Keratinocyte (primary cell): ENCODE measurements at regions not wholly inside any gene's neighbourhood (a gene's known extent, or its start where the extent isn't known, plus 50 kb on each side); places are given as distances from the start of the nearest gene placed in this dataset.

Experiments
- DNase-seq: peaks from one replicate; pipeline ENCODE4 v3.0.0-alpha.2; 2011; ENCODE audit warnings: low read depth, missing footprints, low spot score
- FAIRE-seq: peaks from 2 replicates; lab custom pipeline; 2011; peaks lifted over from hg19 to GRCh38; lab: Jason Lieb, UNC
- H2AFZ ChIP-seq: 2 replicates; pipeline ENCODE4 v1.6.0; 2012; ENCODE audit warnings: low read length, control low read depth, inconsistent platforms; ENCODE audit not compliant: control insufficient read depth
- H3K27ac ChIP-seq: 2 replicates; pipeline ENCODE4 v1.5.1; 2011; ENCODE audit warnings: low read length; ENCODE audit not compliant: control insufficient read depth, insufficient read depth
- H3K27me3 ChIP-seq: 3 replicates; pipeline ENCODE4 v1.6.0; 2011; ENCODE audit warnings: low read length; ENCODE audit not compliant: control insufficient read depth, insufficient read depth; ENCODE audit errors: extremely low read depth
- H3K36me3 ChIP-seq, 2 experiments: 2 replicates in 1 of 2; 3 replicates in 1 of 2; pipeline ENCODE4 v1.5.1; 2011; ENCODE audit warnings: low read length in 2 of 2, mild to moderate bottlenecking in 1 of 2; ENCODE audit not compliant: control insufficient read depth in 2 of 2, insufficient read depth in 2 of 2; ENCODE audit errors: extremely low read depth in 1 of 2
- H3K4me1 ChIP-seq: 3 replicates; pipeline ENCODE4 v1.5.1; 2011; ENCODE audit warnings: low read length; ENCODE audit not compliant: control insufficient read depth, insufficient read depth; ENCODE audit errors: extremely low read depth
- H3K4me2 ChIP-seq: 3 replicates; pipeline ENCODE4 v1.6.0; 2011; ENCODE audit warnings: low read depth, low read length; ENCODE audit not compliant: control insufficient read depth, insufficient read depth; ENCODE audit errors: extremely low read depth
- H3K4me3 ChIP-seq, 3 experiments: fragments of 200-600 bp in 1 of 3; sonication (generic) in 1 of 3; 2 replicates in 2 of 3; 3 replicates in 1 of 3; pipeline ENCODE4 v1.5.1; 2011 to 2016; ENCODE audit warnings: low read length in 3 of 3, mild to moderate bottlenecking in 3 of 3, control low read depth in 2 of 3, inconsistent platforms in 1 of 3, low read depth in 1 of 3, mixed read lengths in 1 of 3, mixed run types in 1 of 3, moderate library complexity in 1 of 3; ENCODE audit not compliant: control insufficient read depth in 2 of 3, insufficient read depth in 2 of 3; ENCODE audit errors: extremely low read depth in 1 of 3
- H3K79me2 ChIP-seq: 2 replicates; pipeline ENCODE4 v1.6.0; 2012; ENCODE audit warnings: low read length; ENCODE audit not compliant: control insufficient read depth, insufficient read depth
- H3K9ac ChIP-seq: 3 replicates; pipeline ENCODE4 v1.6.0; 2011; ENCODE audit warnings: low read length; ENCODE audit not compliant: control insufficient read depth, insufficient read depth; ENCODE audit errors: extremely low read depth
- H3K9me1 ChIP-seq: 3 replicates; pipeline ENCODE4 v1.6.0; 2011; ENCODE audit warnings: low read length; ENCODE audit not compliant: control insufficient read depth, insufficient read depth; ENCODE audit errors: extremely low read depth
- H3K9me3 ChIP-seq: 2 replicates; pipeline ENCODE4 v1.5.1; 2012; ENCODE audit warnings: low read depth, low read length; ENCODE audit not compliant: control insufficient read depth
- H4K20me1 ChIP-seq: 3 replicates; pipeline ENCODE4 v1.6.0; 2011; ENCODE audit warnings: low read length; ENCODE audit not compliant: control insufficient read depth, insufficient read depth; ENCODE audit errors: extremely low read depth
- CTCF ChIP-seq, 3 experiments: IDR thresholded peaks in 1 of 3; conservative IDR thresholded peaks in 1 of 3; optimal IDR thresholded peaks in 1 of 3; 2 replicates in 2 of 3; 3 replicates in 1 of 3; pipeline versions ENCODE3 to v1.5.1; 2011; ENCODE audit warnings: low read length in 3 of 3, mild to moderate bottlenecking in 3 of 3, moderate library complexity in 2 of 3, control low read depth in 1 of 3, inconsistent platforms in 1 of 3; ENCODE audit not compliant: insufficient read depth in 2 of 3; ENCODE audit errors: extremely low read depth in 1 of 3
- EZH2 ChIP-seq: IDR thresholded peaks from one replicate; pipeline ENCODE4 v1.6.1; 2012; ENCODE audit warnings: inconsistent platforms, mild to moderate bottlenecking, low read length, moderate library complexity
- dilution Hi-C: fragments of 300-500 bp; cut with MboI; formaldehyde crosslinking; loops from one replicate; pipeline ENCODE4 v1.7.0; 2020; ENCODE audit warnings: low sequenced_read_pairs; ENCODE audit not compliant: extremely low pct_ligation_motif_present

- FAIRE-seq, result no peak
- H4K20me1 ChIP-seq, result no peaks in the 10 kb centered on the region
Observed at GRCh38 chr5:155783791-155784190, 543.2 kb upstream of the SGCD start.

GRCh38 chr5:155786108-155786507, 540.9 kb upstream of the SGCD start:
- Histone ChIP-seq H3K9me3 (no peaks in the 10 kb centered on the region), H3K36me3 (no peaks in the 10 kb centered on the region), H3K9me1 (no peaks in the 10 kb centered on the region), H3K4me2 (no peak overlapping the region), H3K27me3 (no peaks in the 10 kb centered on the region), H3K4me3 (no peak overlapping the region), H3K79me2 (no peaks in the 10 kb centered on the region), H2AFZ (no peak overlapping the region), H3K9ac (no peak overlapping the region), H4K20me1 (no peaks in the 10 kb centered on the region), H3K27ac (no peak overlapping the region), H3K4me1 (no peaks in the 10 kb centered on the region)
- no peak for DNase-seq
- no peak for FAIRE-seq
- dilution Hi-C loops, result no loop called here
- no peak for TF ChIP-seq CTCF (optimal IDR thresholded peaks at IDR 0.05 in 1 of 3, IDR thresholded peaks at IDR 0.05 in 1 of 3, conservative IDR thresholded peaks at IDR 0.05 in 1 of 3; ENCODE audit: extremely low read depth in 1 of 3, insufficient read depth in 2 of 3, low read length in 3 of 3)
- no peak for TF ChIP-seq EZH2

More at GRCh38 chr5:155783791-155784190, 543.2 kb upstream of the SGCD start:
- H3K4me2 ChIP-seq, result no peak overlapping the region
- no peak for TF ChIP-seq EZH2
- TF ChIP-seq CTCF (optimal IDR thresholded peaks at IDR 0.05 in 1 of 3, IDR thresholded peaks at IDR 0.05 in 1 of 3, conservative IDR thresholded peaks at IDR 0.05 in 1 of 3; ENCODE audit: extremely low read depth in 1 of 3, insufficient read depth in 2 of 3, low read length in 3 of 3), result no peak
- no peaks in the 10 kb centered on the region for H3K36me3 ChIP-seq
- no peak overlapping the region for H3K9ac ChIP-seq
- H3K27me3 ChIP-seq, result no peaks in the 10 kb centered on the region
- no peaks in the 10 kb centered on the region for H3K9me3 ChIP-seq
- DNase-seq, result no peak
- H3K4me3 ChIP-seq, result no peak overlapping the region
- no peaks in the 10 kb centered on the region for H3K9me1 ChIP-seq
- no peaks in the 10 kb centered on the region for H3K4me1 ChIP-seq
- no peaks in the 10 kb centered on the region for H3K79me2 ChIP-seq
- H3K27ac ChIP-seq, result no peak overlapping the region
- dilution Hi-C loops, result no loop called here
- no peak overlapping the region for H2AFZ ChIP-seq
